ENCODE measurements at regions not wholly inside any gene's neighbourhood (a gene's known extent, or its start where the extent isn't known, plus 50 kb on each side); places are given as distances from the start of the nearest gene placed in this dataset.

DNA sequence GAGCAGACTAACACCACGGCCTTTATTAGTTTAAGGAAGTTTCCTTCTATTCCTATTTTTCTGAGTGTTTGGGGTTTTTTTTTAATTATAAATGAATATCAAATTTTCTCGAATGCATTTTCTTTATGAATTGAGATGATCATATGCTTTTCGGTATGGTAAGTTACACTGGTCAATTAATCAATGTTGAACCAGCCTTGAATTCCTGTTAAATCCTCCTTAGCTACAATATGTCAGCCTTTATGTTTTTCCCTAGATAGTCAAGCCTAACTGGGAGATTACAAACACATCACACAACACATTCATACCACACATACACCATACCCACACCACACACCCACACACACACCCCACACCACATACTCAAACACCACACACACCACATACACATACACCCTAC is 247.6 kb downstream of the BRD1 start:
- no peak for DNase-seq (ENCODE audit: low read depth)
- H3K4me3 ChIP-seq (ENCODE audit: low read depth, low read length), result no peak overlapping the region
- TF ChIP-seq, protein P1, sequence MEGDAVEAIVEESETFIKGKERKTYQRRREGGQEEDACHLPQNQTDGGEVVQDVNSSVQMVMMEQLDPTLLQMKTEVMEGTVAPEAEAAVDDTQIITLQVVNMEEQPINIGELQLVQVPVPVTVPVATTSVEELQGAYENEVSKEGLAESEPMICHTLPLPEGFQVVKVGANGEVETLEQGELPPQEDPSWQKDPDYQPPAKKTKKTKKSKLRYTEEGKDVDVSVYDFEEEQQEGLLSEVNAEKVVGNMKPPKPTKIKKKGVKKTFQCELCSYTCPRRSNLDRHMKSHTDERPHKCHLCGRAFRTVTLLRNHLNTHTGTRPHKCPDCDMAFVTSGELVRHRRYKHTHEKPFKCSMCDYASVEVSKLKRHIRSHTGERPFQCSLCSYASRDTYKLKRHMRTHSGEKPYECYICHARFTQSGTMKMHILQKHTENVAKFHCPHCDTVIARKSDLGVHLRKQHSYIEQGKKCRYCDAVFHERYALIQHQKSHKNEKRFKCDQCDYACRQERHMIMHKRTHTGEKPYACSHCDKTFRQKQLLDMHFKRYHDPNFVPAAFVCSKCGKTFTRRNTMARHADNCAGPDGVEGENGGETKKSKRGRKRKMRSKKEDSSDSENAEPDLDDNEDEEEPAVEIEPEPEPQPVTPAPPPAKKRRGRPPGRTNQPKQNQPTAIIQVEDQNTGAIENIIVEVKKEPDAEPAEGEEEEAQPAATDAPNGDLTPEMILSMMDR (conservative IDR thresholded peaks at IDR 0.05; ENCODE audit: low read depth, low read length), result no peak

DNA sequence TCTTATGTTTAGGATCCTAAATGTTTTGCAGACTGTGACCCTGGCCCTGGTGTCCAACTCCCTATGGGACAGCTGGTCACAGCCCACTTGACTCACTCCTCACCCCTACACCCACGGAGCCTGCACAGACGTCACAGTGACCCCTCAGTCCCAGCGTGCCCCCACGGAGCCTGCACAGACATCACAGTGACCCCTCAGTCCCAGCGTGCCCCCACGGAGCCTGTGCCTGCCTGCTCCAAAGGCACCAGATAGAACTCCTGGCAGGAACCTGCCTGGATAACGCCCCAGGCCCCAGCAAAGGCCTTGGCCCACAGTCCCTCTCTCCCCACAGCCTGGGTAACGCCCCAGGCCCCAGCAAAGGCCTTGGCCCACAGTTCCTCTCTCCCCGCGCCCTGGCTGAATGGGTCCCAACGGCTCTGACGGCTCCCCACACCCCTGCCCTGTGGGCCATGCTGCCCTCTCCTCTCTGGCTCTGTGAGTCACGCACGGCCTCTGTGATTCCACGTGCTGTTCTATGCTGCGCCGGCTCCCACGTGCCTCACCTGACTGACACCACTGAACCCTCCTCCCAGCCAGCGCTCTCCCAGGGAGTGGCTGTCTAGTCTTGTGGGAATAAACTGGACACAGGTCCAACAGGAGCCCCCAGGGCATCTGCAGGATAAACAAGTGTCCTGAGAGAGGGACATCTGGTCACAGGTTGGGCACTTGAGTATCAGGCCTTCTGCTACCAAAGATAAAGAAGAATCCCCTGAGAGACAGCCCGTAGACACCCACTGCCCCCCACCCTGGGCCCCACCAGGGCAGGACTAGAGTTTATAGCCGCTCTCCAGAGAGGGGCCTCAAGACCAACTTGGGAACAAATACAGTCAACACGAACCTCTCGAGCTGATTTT is 250.3 kb downstream of the BRD1 start:
- DNase-seq (ENCODE audit: low read depth), result no peak
- H3K4me3 ChIP-seq (ENCODE audit: low read depth, low read length), result no peak overlapping the region
- TF ChIP-seq, protein P1 (conservative IDR thresholded peaks at IDR 0.05; ENCODE audit: low read depth, low read length), result no peak

DNA sequence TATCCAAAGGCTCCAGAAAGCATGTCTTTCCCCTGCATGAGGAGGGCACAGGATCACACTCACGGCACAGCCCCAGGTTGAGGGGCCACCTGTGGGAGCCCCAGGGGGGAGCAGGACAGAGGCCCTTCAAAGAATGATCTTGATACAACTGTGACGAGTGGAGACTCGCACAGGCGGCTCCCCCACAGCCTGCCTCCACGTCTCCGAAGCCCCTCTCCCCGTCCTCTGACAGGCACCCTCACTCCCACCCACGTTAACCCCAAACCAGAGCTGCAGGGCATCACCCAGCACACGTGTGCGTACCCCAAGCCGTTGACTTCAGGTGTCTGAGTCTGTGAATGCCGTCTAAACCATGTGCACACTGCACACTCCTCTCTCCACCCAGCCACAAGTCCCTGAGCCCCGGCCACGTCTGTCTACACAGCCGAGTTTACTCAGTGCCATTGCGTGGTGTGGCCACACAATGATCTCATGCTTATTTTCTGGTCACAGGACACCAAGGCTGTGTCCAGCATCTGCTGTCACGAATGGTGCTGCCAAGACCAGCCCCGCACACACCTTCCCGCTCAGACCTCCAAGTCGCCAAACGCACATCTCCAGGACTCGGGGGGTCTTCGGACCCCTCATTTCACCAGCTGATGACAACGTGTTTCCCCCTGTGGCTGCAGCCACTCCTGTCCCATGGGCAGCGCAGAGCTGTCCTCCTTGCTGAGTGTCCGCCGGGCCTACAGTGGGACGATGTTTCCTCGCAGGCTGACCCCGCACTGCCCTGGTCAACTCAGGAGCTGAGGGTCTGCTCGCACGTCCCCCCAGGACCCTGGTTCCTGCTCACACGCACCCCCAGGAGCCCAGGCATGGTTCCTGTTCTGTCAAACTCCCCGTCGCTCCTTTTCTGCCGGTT is 251.2 kb downstream of the BRD1 start:
- no peak for DNase-seq (ENCODE audit: low read depth)
- no peak overlapping the region for H3K4me3 ChIP-seq (ENCODE audit: low read depth, low read length)
- TF ChIP-seq, protein P1 (conservative IDR thresholded peaks at IDR 0.05; ENCODE audit: low read depth, low read length), result no peak

DNA sequence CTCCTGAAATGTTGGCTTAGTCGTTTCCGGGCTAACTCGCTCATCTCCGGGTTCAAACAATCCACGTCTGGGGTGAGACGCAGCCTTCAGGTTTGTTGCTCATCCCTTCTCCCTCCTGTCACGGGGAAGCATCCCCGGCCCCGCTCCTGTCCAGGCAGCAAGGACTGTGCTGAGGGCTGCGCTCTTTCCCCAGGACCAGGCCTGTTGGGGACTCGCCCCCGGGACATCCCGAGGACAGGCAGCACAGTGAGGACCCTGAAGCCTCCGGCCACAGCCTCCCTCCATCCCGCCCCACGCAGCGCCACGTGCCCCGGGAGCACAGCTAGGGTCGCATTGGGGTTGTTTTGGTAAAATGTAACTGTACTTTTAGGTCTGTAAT is 252.0 kb downstream of the BRD1 start:
- no peak for DNase-seq (ENCODE audit: low read depth)

DNA sequence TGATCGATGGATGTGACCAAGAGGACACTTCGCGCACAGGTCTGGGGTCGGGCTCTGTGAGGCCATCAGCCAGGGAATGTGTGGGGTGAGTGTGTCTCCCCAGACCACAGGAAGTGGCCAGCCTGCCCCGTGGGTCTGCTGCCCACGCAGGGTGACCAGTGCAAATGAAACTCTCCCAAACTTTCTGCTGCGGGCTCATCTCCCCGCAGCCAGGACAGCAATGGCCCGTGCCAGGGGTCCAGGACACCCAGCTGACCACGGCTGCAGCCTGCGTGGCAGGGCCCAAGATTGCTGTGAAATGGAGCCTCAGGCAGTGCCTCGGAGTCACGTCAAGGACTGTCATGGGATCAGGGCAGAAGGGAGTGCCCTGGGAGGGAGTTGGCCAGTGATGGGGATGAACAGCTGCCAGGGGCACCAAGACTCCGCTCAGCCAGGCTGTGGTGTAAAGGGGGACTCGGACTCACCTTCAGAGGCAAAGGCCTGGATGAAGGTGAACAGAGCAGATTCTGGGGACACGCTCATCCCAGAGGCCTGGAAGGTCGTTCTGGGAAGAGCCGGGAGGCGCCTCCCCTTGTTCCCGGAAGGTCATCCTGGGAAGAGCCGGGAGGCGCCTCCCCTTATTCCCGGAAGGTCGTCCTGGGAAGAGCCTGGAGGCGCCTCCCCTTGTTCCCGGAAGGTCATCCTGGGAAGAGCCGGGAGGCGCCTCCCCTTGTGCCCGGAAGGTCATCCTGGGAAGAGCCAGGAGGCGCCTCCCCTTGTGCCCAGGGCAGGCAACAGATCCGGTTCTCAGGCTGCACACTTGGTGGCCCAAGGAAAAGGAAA is 252.6 kb downstream of the BRD1 start:
- no peak overlapping the region for H3K4me3 ChIP-seq (ENCODE audit: low read depth, low read length)
- no peak for DNase-seq (ENCODE audit: low read depth)
- TF ChIP-seq, protein P1 (conservative IDR thresholded peaks at IDR 0.05; ENCODE audit: low read depth, low read length), result no peak

More for the DNA sequence above, 252.0 kb downstream of the BRD1 start:
- H3K4me3 ChIP-seq (ENCODE audit: low read depth, low read length), result no peak overlapping the region
- TF ChIP-seq, protein P1 (conservative IDR thresholded peaks at IDR 0.05; ENCODE audit: low read depth, low read length), result no peak

DNA sequence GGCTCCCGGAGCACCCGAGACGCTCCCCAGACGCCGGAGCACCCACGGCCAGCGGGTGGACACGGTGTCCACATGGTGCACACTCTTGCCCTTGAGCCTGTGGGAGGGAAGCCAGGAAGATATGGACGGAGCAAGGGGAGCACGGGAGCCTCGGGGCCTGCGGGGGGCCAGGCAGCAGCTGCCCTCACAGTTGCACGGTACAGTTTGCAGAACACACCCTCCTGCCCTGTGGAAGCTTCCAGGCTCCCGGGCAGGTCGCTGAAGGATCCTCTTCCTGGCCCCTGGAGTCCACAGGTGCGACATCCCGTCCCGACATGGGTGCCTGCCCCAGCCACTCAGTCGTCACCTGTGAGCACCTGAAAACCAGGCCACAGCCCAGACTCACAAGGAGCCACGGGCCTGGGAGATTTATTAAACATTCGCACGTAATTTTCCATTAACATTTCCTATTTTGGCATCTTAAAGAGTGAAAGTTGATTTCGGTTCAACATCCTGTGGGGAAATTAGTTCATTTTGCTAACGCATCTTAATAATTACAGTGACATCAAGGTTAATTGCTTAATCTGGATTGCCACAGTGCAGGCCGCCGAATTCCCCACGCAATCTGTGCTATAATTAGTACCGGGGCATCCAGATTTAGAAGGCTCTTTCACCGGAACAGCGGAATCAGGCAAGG is 253.3 kb downstream of the BRD1 start:
- H3K4me3 ChIP-seq (ENCODE audit: low read depth, low read length), result no peak overlapping the region
- no peak for DNase-seq (ENCODE audit: low read depth)
- TF ChIP-seq, protein P1 (conservative IDR thresholded peaks at IDR 0.05; ENCODE audit: low read depth, low read length), result no peak
